DND-41 (cell line): ENCODE measurements at regions not wholly inside any gene's neighbourhood (a gene's known extent, or its start where the extent isn't known, plus 50 kb on each side); places are given as distances from the start of the nearest gene placed in this dataset.

Experiments used
- ATAC-seq: fragments of 200-7000 bp; cut with Tn5 transposase; 3 replicates; pipeline ENCODE4 v1.9.1; 2021; ENCODE audit warnings: low read depth; ENCODE audit not compliant: insufficient read depth
- DNase-seq: peaks from one replicate; pipeline ENCODE4 v3.0.0-alpha.2; 2020
- H2AFZ ChIP-seq: 2 replicates; pipeline ENCODE4 v1.6.0; 2012; ENCODE audit warnings: low read depth, low read length
- H3K27ac ChIP-seq: 2 replicates; pipeline ENCODE4 v1.5.1; 2012; ENCODE audit warnings: low read length, inconsistent platforms
- H3K27me3 ChIP-seq: fragments of 200-600 bp; sonication (generic); 2 replicates; pipeline ENCODE4 v1.6.0; 2012; ENCODE audit warnings: low read length, mild to moderate bottlenecking, inconsistent platforms; ENCODE audit not compliant: insufficient read depth, poor library complexity
- H3K36me3 ChIP-seq: 2 replicates; pipeline ENCODE4 v1.5.1; 2012; ENCODE audit warnings: low read length, inconsistent platforms; ENCODE audit not compliant: insufficient read depth
- H3K4me1 ChIP-seq: 2 replicates; pipeline ENCODE4 v1.5.1; 2012; ENCODE audit warnings: mild to moderate bottlenecking, low read length; ENCODE audit not compliant: insufficient read depth
- H3K4me2 ChIP-seq: 2 replicates; pipeline ENCODE4 v1.6.0; 2012; ENCODE audit warnings: mild to moderate bottlenecking, moderate library complexity, low read length, inconsistent platforms; ENCODE audit not compliant: insufficient read depth
- H3K4me3 ChIP-seq, 2 experiments: fragments of 200-600 bp in 1 of 2; shearing (Covaris generic) in 1 of 2; 2 replicates each; pipeline ENCODE4 v1.5.1; 2012 to 2016; ENCODE audit warnings: inconsistent platforms in 2 of 2, low read length in 2 of 2, mild to moderate bottlenecking in 2 of 2, low read depth in 1 of 2, moderate library complexity in 1 of 2
- H3K79me2 ChIP-seq: 2 replicates; pipeline ENCODE4 v1.6.0; 2012; ENCODE audit warnings: low read length, inconsistent platforms; ENCODE audit not compliant: insufficient read depth
- H3K9ac ChIP-seq: 2 replicates; pipeline ENCODE4 v1.6.0; 2012; ENCODE audit warnings: low read depth, mild to moderate bottlenecking, inconsistent platforms, low read length, moderate library complexity
- H3K9me3 ChIP-seq: 2 replicates; pipeline ENCODE4 v1.5.1; 2012; ENCODE audit warnings: low read length, moderate library complexity, mild to moderate bottlenecking, inconsistent platforms; ENCODE audit not compliant: insufficient read depth, severe bottlenecking
- H4K20me1 ChIP-seq: 2 replicates; pipeline ENCODE4 v1.6.0; 2012; ENCODE audit warnings: low read length; ENCODE audit not compliant: insufficient read depth
- EZH2 ChIP-seq: IDR thresholded peaks from 3 replicates; pipeline ENCODE4 v1.6.1; 2012; ENCODE audit warnings: borderline replicate concordance, low read depth, mild to moderate bottlenecking, moderate library complexity, low read length, inconsistent platforms; ENCODE audit not compliant: severe bottlenecking
- TF ChIP-seq, protein P1 (sequence below): IDR thresholded peaks from 2 replicates; pipeline ENCODE4 v1.5.1; 2012; ENCODE audit warnings: borderline replicate concordance, low read length, moderate library complexity, mild to moderate bottlenecking; ENCODE audit not compliant: poor library complexity, severe bottlenecking; ENCODE audit errors: extremely low read depth

- DNase-seq (no peak), ATAC-seq (no peak)
- no peak overlapping the region for H3K9ac ChIP-seq
- no peaks in the 10 kb centered on the region for H3K36me3 ChIP-seq
- no peaks in the 10 kb centered on the region for H4K20me1 ChIP-seq
- H2AFZ ChIP-seq, result no peak overlapping the region
- no peaks in the 10 kb centered on the region for H3K4me1 ChIP-seq
- TF ChIP-seq, protein P1, sequence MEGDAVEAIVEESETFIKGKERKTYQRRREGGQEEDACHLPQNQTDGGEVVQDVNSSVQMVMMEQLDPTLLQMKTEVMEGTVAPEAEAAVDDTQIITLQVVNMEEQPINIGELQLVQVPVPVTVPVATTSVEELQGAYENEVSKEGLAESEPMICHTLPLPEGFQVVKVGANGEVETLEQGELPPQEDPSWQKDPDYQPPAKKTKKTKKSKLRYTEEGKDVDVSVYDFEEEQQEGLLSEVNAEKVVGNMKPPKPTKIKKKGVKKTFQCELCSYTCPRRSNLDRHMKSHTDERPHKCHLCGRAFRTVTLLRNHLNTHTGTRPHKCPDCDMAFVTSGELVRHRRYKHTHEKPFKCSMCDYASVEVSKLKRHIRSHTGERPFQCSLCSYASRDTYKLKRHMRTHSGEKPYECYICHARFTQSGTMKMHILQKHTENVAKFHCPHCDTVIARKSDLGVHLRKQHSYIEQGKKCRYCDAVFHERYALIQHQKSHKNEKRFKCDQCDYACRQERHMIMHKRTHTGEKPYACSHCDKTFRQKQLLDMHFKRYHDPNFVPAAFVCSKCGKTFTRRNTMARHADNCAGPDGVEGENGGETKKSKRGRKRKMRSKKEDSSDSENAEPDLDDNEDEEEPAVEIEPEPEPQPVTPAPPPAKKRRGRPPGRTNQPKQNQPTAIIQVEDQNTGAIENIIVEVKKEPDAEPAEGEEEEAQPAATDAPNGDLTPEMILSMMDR, result no peak
- no peak for TF ChIP-seq EZH2
- no peak overlapping the region for H3K4me3 ChIP-seq
- H3K9me3 ChIP-seq, result no peaks in the 10 kb centered on the region
- H3K27me3 ChIP-seq, result no peaks in the 10 kb centered on the region
- H3K79me2 ChIP-seq, result no peaks in the 10 kb centered on the region
- no peak overlapping the region for H3K4me2 ChIP-seq
- H3K27ac ChIP-seq, result no peak overlapping the region
Observed at GRCh38 chr1:9476790-9477463, 62.3 kb upstream of the SLC25A33 start.

DNA sequence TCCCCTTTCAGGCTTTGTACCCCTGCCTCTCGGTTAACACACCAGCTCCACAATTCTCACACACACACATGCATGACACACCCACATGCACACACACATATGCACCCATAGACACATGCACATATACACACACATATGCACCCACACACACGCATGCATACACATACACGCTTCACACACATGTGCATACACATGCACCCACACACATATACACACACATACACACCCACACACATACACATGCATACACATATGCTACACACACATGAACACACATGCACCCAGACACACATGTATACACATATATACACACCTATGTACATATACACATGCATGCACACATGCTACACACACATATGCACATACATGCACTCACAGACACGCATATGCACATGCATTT is 61.7 kb upstream of the SLC25A33 start:
- Histone ChIP-seq H3K4me2 (no peak overlapping the region), H3K27ac (no peak overlapping the region), H3K27me3 (no peaks in the 10 kb centered on the region), H4K20me1 (no peaks in the 10 kb centered on the region), H3K4me1 (no peaks in the 10 kb centered on the region), H3K79me2 (no peaks in the 10 kb centered on the region), H3K36me3 (no peaks in the 10 kb centered on the region), H3K9me3 (no peaks in the 10 kb centered on the region), H3K4me3 (no peak overlapping the region), H3K9ac (no peak overlapping the region), H2AFZ (no peak overlapping the region)
- TF ChIP-seq, protein P1, result no peak
- no peak for TF ChIP-seq EZH2
- DNase-seq (no peak), ATAC-seq (no peak)

DNA sequence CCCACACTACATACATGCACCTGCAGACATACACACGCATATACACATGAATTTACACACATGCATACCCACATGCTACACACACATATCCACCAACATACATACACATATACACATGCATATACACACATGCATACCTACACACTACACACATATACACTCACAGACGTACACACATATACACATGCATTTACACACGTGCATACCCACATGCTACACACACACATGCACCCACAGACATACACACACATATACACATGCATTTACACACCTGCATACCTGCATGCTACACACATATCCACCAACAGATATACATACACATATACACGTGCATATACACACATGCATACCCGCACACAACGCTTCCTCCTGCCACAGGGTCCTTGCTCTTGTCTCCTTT is 61.2 kb upstream of the SLC25A33 start:
- no peak for DNase-seq
- Histone ChIP-seq H4K20me1 (no peaks in the 10 kb centered on the region), H3K79me2 (no peaks in the 10 kb centered on the region), H3K36me3 (no peaks in the 10 kb centered on the region), H3K9ac (no peak overlapping the region), H3K4me1 (no peaks in the 10 kb centered on the region), H3K27me3 (no peaks in the 10 kb centered on the region), H3K27ac (no peak overlapping the region), H2AFZ (no peak overlapping the region), H3K9me3 (no peaks in the 10 kb centered on the region), H3K4me2 (no peak overlapping the region), H3K4me3 (no peak overlapping the region)
- TF ChIP-seq EZH2, result no peak
- TF ChIP-seq, protein P1, result no peak
- ATAC-seq, result no peak
